MCF 10A (cell line): ENCODE measurements at regions not wholly inside any gene's neighbourhood (a gene's known extent, or its start where the extent isn't known, plus 50 kb on each side); places are given as distances from the start of the nearest gene placed in this dataset.
"Not testable (repeated sequence)": the region's sequence is repeated elsewhere in the genome, so short reads cannot be mapped to it uniquely, and the experiment has no call there.

Experiments
- BruUV-seq: library from RNA; stranded (reverse); fragments of 400-500 nt; replicated peaks from 2 replicates; lab custom pipeline; 2021; lab: Mats Ljungman, UMichigan
- CTCF ChIA-PET: fragments of 300-600 bp; sonication (Branson Sonifier 250); formaldehyde crosslinking; extraction: SDS; loops from one replicate; lab custom pipeline; 2021; ENCODE audit warnings: antibody characterized with exemption, inconsistent platforms; lab: Yijun Ruan, JAX
- POLR2A ChIA-PET: fragments of 300-600, 350-650 bp; sonication (Branson Sonifier 250); formaldehyde crosslinking; extraction: SDS; loops from one replicate; lab custom pipeline; 2020; ENCODE audit warnings: antibody characterized with exemption, inconsistent platforms; lab: Yijun Ruan, JAX
- DNase-seq: peaks from one replicate; pipeline ENCODE4 v3.0.0-alpha.2; 2018; ENCODE audit not compliant: unreplicated experiment
- H3K27ac Mint-ChIP-seq: one replicate; pipeline ENCODE4 v1.8.0; 2022; ENCODE audit warnings: mild to moderate bottlenecking, low read depth, mixed read lengths; ENCODE audit not compliant: unreplicated experiment
- H3K27me3 Mint-ChIP-seq: one replicate; pipeline ENCODE4 v1.8.0; 2022; ENCODE audit warnings: mixed read lengths; ENCODE audit not compliant: insufficient read depth, unreplicated experiment
- H3K36me3 Mint-ChIP-seq: one replicate; pipeline ENCODE4 v1.8.0; 2022; ENCODE audit warnings: mild to moderate bottlenecking, moderate library complexity, mixed read lengths; ENCODE audit not compliant: insufficient read depth, unreplicated experiment
- H3K4me1 Mint-ChIP-seq: one replicate; pipeline ENCODE4 v1.8.0; 2022; ENCODE audit warnings: mixed read lengths; ENCODE audit not compliant: insufficient read depth, unreplicated experiment
- H3K4me3 Mint-ChIP-seq: one replicate; pipeline ENCODE4 v1.8.0; 2022; ENCODE audit warnings: mild to moderate bottlenecking, moderate library complexity, mixed read lengths; ENCODE audit not compliant: unreplicated experiment
- H3K9me3 Mint-ChIP-seq: one replicate; pipeline ENCODE4 v1.8.0; 2022; ENCODE audit warnings: mixed read lengths; ENCODE audit not compliant: unreplicated experiment
- CTCF ChIP-seq: fragments of 200-600 bp; IDR thresholded peaks from one replicate; pipeline ENCODE4 v1.8.0; 2022; ENCODE audit warnings: antibody characterized with exemption, mild to moderate bottlenecking; ENCODE audit not compliant: unreplicated experiment
- intact Hi-C: fragments of 100-400 bp; cut with micrococcal nuclease; formaldehyde crosslinking; loops from 2 replicates; pipeline ENCODE4 v1.14.1; 2022

- peaks cover 19% of the 10 kb centered on the region for H3K4me1 Mint-ChIP-seq
- TF ChIP-seq CTCF: no peak
- no TSS peak for BruUV-seq
- intact Hi-C loops: no loop called here
- ChIA-PET POLR2A (interaction anchor here (0.7 kb wide), 1 partner anchor 1063 kb away, joined by 3 read pairs; no protein-coding TSS in a partner anchor), CTCF (no interaction called here)
- H3K27ac Mint-ChIP-seq: no peak overlapping the region
- no peaks in the 10 kb centered on the region for H3K36me3 Mint-ChIP-seq
- no peaks in the 10 kb centered on the region for H3K9me3 Mint-ChIP-seq
- no peak for DNase-seq
- no peaks in the 10 kb centered on the region for H3K27me3 Mint-ChIP-seq
- H3K4me3 Mint-ChIP-seq: no peak overlapping the region
These were observed 125.5 kb downstream of the ENC1 start for GRCh38 chr5:74514888-74515551.

GRCh38 chr5:74511770-74512169 lies 128.8 kb downstream of the ENC1 start:
- CTCF ChIA-PET, H3K27me3 Mint-ChIP-seq, H3K27ac Mint-ChIP-seq, intact Hi-C loops, H3K4me3 Mint-ChIP-seq, H3K9me3 Mint-ChIP-seq, DNase-seq, H3K4me1 Mint-ChIP-seq, H3K36me3 Mint-ChIP-seq, BruUV-seq, POLR2A ChIA-PET: not testable (repeated sequence)

DNA sequence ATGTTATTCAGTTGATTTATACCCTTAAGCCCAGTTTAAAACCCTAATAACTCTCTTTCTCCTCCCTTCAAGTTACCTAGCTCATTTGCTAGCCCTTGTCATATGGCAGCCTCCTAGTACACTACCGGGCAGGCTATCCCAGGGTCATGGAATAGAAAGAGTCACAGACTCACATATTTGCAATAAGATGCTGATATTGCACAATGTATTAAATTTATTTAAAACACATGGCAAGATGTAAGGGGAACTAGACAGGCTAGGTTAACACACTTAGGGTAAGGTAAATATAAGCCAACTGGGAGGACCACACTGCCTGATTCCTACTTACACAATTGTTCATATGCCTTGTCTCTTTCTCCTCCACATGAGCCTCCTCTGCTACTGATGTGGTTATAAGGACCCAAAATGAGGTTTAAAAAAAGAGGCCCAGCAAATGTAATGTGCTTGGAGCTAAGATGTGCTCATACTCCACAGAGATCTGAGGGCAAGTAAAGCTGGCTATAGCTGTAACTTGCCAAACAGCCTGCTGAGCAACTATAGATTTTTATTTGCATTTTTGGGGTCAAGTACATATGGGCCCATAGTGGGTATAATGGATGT lies 130.0 kb downstream of the ENC1 start:
- no peaks in the 10 kb centered on the region for H3K4me1 Mint-ChIP-seq
- no peak for DNase-seq
- H3K27ac Mint-ChIP-seq: no peak overlapping the region
- intact Hi-C loops: no loop called here
- TF ChIP-seq CTCF: no peak
- H3K9me3 Mint-ChIP-seq: no peaks in the 10 kb centered on the region
- H3K27me3 Mint-ChIP-seq: no peaks in the 10 kb centered on the region
- no peak overlapping the region for H3K4me3 Mint-ChIP-seq
- no TSS peak for BruUV-seq
- ChIA-PET CTCF (interaction anchor here (0.6 to 1.1 kb wide), 4 partner anchors 11 to 548 kb away, joined by 3 to 5 read pairs (median 4); no protein-coding TSS in a partner anchor), POLR2A (interaction anchor here (0.7 kb wide), 1 partner anchor 355 kb away, joined by 5 read pairs; no protein-coding TSS in a partner anchor)
- no peaks in the 10 kb centered on the region for H3K36me3 Mint-ChIP-seq

DNA sequence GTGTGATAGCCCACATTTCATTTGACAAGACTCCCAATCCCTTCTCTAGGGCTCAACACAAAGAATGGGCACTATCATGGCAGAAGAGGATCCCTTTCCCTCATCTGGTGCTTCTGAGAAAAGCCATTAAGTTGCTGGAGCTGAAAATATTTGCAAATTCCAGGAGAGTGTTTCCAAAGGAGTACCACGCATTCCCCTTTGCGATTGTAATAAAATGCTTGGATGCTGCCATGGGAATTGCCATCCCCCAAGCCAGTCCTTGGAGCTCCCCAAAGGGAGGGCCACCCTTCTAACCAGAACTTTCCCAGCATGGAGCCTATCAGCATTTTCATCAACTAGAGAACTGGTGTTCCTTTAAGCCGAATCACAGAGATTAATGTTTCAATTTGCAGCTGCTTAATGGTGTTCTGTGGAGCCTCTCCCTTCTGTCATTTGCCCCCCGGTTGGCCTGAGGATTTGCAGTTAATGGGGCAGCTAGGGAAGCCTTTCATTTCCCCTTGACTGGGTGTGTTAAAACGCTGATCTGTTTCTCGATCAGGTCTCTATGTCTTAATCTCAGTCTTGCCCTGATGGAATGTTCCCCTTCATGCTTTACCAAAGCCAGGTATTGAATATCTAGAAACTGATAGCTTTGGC lies 133.0 kb downstream of the ENC1 start:
- H3K27ac Mint-ChIP-seq: no peak overlapping the region
- no peak for TF ChIP-seq CTCF
- intact Hi-C loops: no loop called here
- H3K9me3 Mint-ChIP-seq: no peaks in the 10 kb centered on the region
- POLR2A ChIA-PET: no interaction called here
- no peaks in the 10 kb centered on the region for H3K36me3 Mint-ChIP-seq
- DNase-seq: no peak
- H3K4me3 Mint-ChIP-seq: no peak overlapping the region
- no TSS peak for BruUV-seq
- no peaks in the 10 kb centered on the region for H3K27me3 Mint-ChIP-seq
- CTCF ChIA-PET: interaction anchor here (0.6 to 1.3 kb wide), 3 partner anchors 14 to 301 kb away, joined by 3 to 4 read pairs (median 3); no protein-coding TSS in a partner anchor
- no peaks in the 10 kb centered on the region for H3K4me1 Mint-ChIP-seq
